ENCODE measurements at regions not wholly inside any gene's neighbourhood (a gene's known extent, or its start where the extent isn't known, plus 50 kb on each side); places are given as distances from the start of the nearest gene placed in this dataset.

- no peak for TF ChIP-seq CTCF (IDR thresholded peaks at IDR 0.05)
- no peaks in the 10 kb centered on the region for H3K27me3 ChIP-seq (ENCODE audit: insufficient read depth in 3 of 3, low read length in 2 of 3)
- no peaks in the 10 kb centered on the region for H3K36me3 ChIP-seq (ENCODE audit: insufficient read depth in 1 of 2, low read depth in 1 of 2)
- intact Hi-C loops (cut with DNase I), result no loop called here
- 96 to 100% (median 98%) methylated on average over 1 of the region's 1 CpG for WGBS, 3 donors
- H3K4me3 ChIP-seq, result no peak overlapping the region
- peak overlapping the region; percentile 5 for H3K27ac ChIP-seq
- H3K9me3 ChIP-seq, result no peaks in the 10 kb centered on the region
- peaks cover 69% of the 10 kb centered on the region for H3K4me1 ChIP-seq
- ATAC-seq, result no peak
- no peak for DNase-seq
Observed at GRCh38 chr4:41431276-41431675, 106.7 kb upstream of the LIMCH1 start.

GRCh38 chr4:41432219-41432618, 105.7 kb upstream of the LIMCH1 start:
- Histone ChIP-seq H3K4me1 (peaks cover 69% of the 10 kb centered on the region), H3K36me3 (ENCODE audit: insufficient read depth in 1 of 2, low read depth in 1 of 2) (no peaks in the 10 kb centered on the region), H3K4me3 (no peak overlapping the region), H3K27me3 (ENCODE audit: insufficient read depth in 3 of 3, low read length in 2 of 3) (no peaks in the 10 kb centered on the region), H3K27ac (no peak overlapping the region), H3K9me3 (no peaks in the 10 kb centered on the region)
- no peak for DNase-seq
- intact Hi-C loops (cut with DNase I), result no loop called here
- no peak for ATAC-seq
- no peak for TF ChIP-seq CTCF (IDR thresholded peaks at IDR 0.05)
- WGBS, 3 donors, result 61 to 90% (median 65%) methylated on average over 2 of the region's 2 CpGs

- H3K27ac ChIP-seq, result no peak overlapping the region
- peaks cover 69% of the 10 kb centered on the region for H3K4me1 ChIP-seq
- no peaks in the 10 kb centered on the region for H3K9me3 ChIP-seq
- WGBS, 3 donors, result 47 to 65% (median 48%) methylated on average over 5 of the region's 5 CpGs
- TF ChIP-seq CTCF (IDR thresholded peaks at IDR 0.05), result no peak
- H3K36me3 ChIP-seq (ENCODE audit: insufficient read depth in 1 of 2, low read depth in 1 of 2), result no peaks in the 10 kb centered on the region
- intact Hi-C loops (cut with DNase I), result no loop called here
- H3K27me3 ChIP-seq (ENCODE audit: insufficient read depth in 3 of 3, low read length in 2 of 3), result no peaks in the 10 kb centered on the region
- ATAC-seq, result no peak
- H3K4me3 ChIP-seq, result no peak overlapping the region
- no peak for DNase-seq
Observed at GRCh38 chr4:41432881-41433280, 105.1 kb upstream of the LIMCH1 start.

GRCh38 chr4:41433361-41433760, 104.6 kb upstream of the LIMCH1 start:
- WGBS, 3 donors, result 80 to 87% (median 81%) methylated on average over 3 of the region's 3 CpGs
- no peak for TF ChIP-seq CTCF (IDR thresholded peaks at IDR 0.05)

GRCh38 chr4:41435510-41435909, 102.4 kb upstream of the LIMCH1 start:
- intact Hi-C loops (cut with DNase I), result no loop called here
- H3K4me1 ChIP-seq, result peaks cover 70% of the 10 kb centered on the region
- H3K27ac ChIP-seq, result no peak overlapping the region
- ATAC-seq (no peak), DNase-seq (no peak)
- no peaks in the 10 kb centered on the region for H3K9me3 ChIP-seq
- no peaks in the 10 kb centered on the region for H3K27me3 ChIP-seq (ENCODE audit: insufficient read depth in 3 of 3, low read length in 2 of 3)
- no peak overlapping the region for H3K4me3 ChIP-seq
- no peak for TF ChIP-seq CTCF (IDR thresholded peaks at IDR 0.05)
- WGBS, 3 donors, result 97 to 100% (median 98%) methylated on average over 1 of the region's 1 CpG
- no peaks in the 10 kb centered on the region for H3K36me3 ChIP-seq (ENCODE audit: insufficient read depth in 1 of 2, low read depth in 1 of 2)

More at GRCh38 chr4:41433361-41433760, 104.6 kb upstream of the LIMCH1 start:
- Histone ChIP-seq H3K36me3 (ENCODE audit: insufficient read depth in 1 of 2, low read depth in 1 of 2) (no peaks in the 10 kb centered on the region), H3K4me3 (no peak overlapping the region), H3K4me1 (peaks cover 69% of the 10 kb centered on the region), H3K27ac (no peak overlapping the region), H3K27me3 (ENCODE audit: insufficient read depth in 3 of 3, low read length in 2 of 3) (no peaks in the 10 kb centered on the region), H3K9me3 (no peaks in the 10 kb centered on the region)
- ATAC-seq (no peak), DNase-seq (no peak)
- intact Hi-C loops (cut with DNase I), result no loop called here

Data from psoas muscle (tissue), 7 donors.